GM12878 (cell line): ENCODE measurements at regions not wholly inside any gene's neighbourhood (a gene's known extent, or its start where the extent isn't known, plus 50 kb on each side); places are given as distances from the start of the nearest gene placed in this dataset.

Experiments
- ATAC-seq: fragments of 200-7000 bp; cut with Tn5 transposase; 3 replicates; pipeline ENCODE4 v1.9.1; 2020; ENCODE audit warnings: mild to moderate bottlenecking, moderate library complexity
- BruUV-seq: library from RNA; stranded (reverse); fragments of 400-500 nt; replicated peaks from 2 replicates; lab custom pipeline; 2021; lab: Mats Ljungman, UMichigan
- CTCF ChIA-PET: fragments of 300-600 bp; sonication (Branson Sonifier 250); formaldehyde crosslinking; extraction: SDS; loops from one replicate; lab custom pipeline; 2021; ENCODE audit warnings: inconsistent platforms; lab: Yijun Ruan, JAX
- POLR2A ChIA-PET: fragments of 350-600 bp; formaldehyde crosslinking; extraction: SDS; loops from one replicate; lab custom pipeline; 2021; ENCODE audit warnings: inconsistent platforms; lab: Charles Lee
- RAD21 ChIA-PET: fragments of 300-600 bp; sonication (Branson Sonifier 250); formaldehyde crosslinking; loops from one replicate; lab custom pipeline; 2023; ENCODE audit warnings: antibody characterized with exemption; ENCODE audit not compliant: unreplicated experiment; lab: Charles Lee
- SMC1A ChIA-PET: fragments of 300-600 bp; sonication (Branson Sonifier 250); formaldehyde crosslinking; loops from one replicate; lab custom pipeline; 2023; ENCODE audit not compliant: unreplicated experiment, uncharacterized antibody; lab: Charles Lee
- DNase-seq: peaks from one replicate; pipeline ENCODE4 v3.0.0-alpha.2; 2011; ENCODE audit warnings: low read depth, low spot score
- FAIRE-seq: peaks from 3 replicates; lab custom pipeline; 2011; peaks lifted over from hg19 to GRCh38; lab: Jason Lieb, UNC
- H2AFZ ChIP-seq: 2 replicates; pipeline ENCODE4 v1.6.0; 2011; ENCODE audit warnings: low read depth, low read length, control low read depth; ENCODE audit not compliant: control insufficient read depth
- H3K27ac ChIP-seq: 2 replicates; pipeline ENCODE4 v1.5.1; 2011; ENCODE audit warnings: control low read depth; ENCODE audit not compliant: control insufficient read depth, insufficient read depth
- H3K27me3 ChIP-seq, 2 experiments: replicated peaks in 1 of 2; 2 replicates each; pipeline versions ENCODE4 v1.6.0 to v1.6.1; 2011; ENCODE audit warnings: low read length in 1 of 2; ENCODE audit not compliant: control insufficient read depth in 2 of 2, insufficient read depth in 2 of 2
- H3K36me3 ChIP-seq, 2 experiments: 2 replicates each; pipeline ENCODE4 v1.5.1; 2011; ENCODE audit warnings: low read length in 1 of 2; ENCODE audit not compliant: control insufficient read depth in 2 of 2, insufficient read depth in 2 of 2
- H3K4me1 ChIP-seq: 2 replicates; pipeline ENCODE4 v1.6.1; 2011; ENCODE audit warnings: mild to moderate bottlenecking, low read length, moderate library complexity, mixed read lengths; ENCODE audit not compliant: control insufficient read depth, insufficient read depth
- H3K4me2 ChIP-seq: 2 replicates; pipeline ENCODE4 v1.6.0; 2011; ENCODE audit warnings: control low read depth; ENCODE audit not compliant: control insufficient read depth, insufficient read depth
- H3K4me3 ChIP-seq: fragments of 200-600 bp; sonication (generic); 2 replicates; pipeline ENCODE4 v1.5.1; 2016
- H3K79me2 ChIP-seq: 2 replicates; pipeline ENCODE4 v1.6.0; 2011; ENCODE audit warnings: low read length; ENCODE audit not compliant: control insufficient read depth, insufficient read depth
- H3K9ac ChIP-seq: 2 replicates; pipeline ENCODE4 v1.8.0; 2011; ENCODE audit warnings: low read length, control low read depth, mixed read lengths; ENCODE audit not compliant: control insufficient read depth, insufficient read depth
- H3K9me3 ChIP-seq: replicated peaks from 3 replicates; pipeline ENCODE4 v1.5.1; 2011; ENCODE audit warnings: mild to moderate bottlenecking, low read length; ENCODE audit not compliant: control insufficient read depth, insufficient read depth
- H4K20me1 ChIP-seq: 2 replicates; pipeline ENCODE4 v1.6.0; 2011; ENCODE audit not compliant: control insufficient read depth, insufficient read depth
- BHLHE40 ChIP-seq, 2 experiments: fragments of 450-650 bp in 1 of 2; IDR thresholded peaks; 2 replicates each; pipeline ENCODE4 v1.6.1; 2011 to 2017; ENCODE audit warnings: low read depth in 2 of 2, borderline replicate concordance in 1 of 2, improper control_type of control experiment in 1 of 2, low read length in 1 of 2, mild to moderate bottlenecking in 1 of 2
- CHD4 ChIP-seq: fragments of 200-600 bp; sonication (generic); IDR thresholded peaks from 2 replicates; pipeline ENCODE4 v1.6.1; 2016; ENCODE audit warnings: mild to moderate bottlenecking
- IKZF2 ChIP-seq, 2 experiments: fragments of 450-650 bp; IDR thresholded peaks; 2 replicates each; pipeline ENCODE4 v1.6.1; 2017; ENCODE audit warnings: mild to moderate bottlenecking in 2 of 2, moderate library complexity in 2 of 2
- LARP7 ChIP-seq: fragments of 450-650 bp; IDR thresholded peaks from 2 replicates; pipeline ENCODE4 v1.6.1; 2017; ENCODE audit warnings: mild to moderate bottlenecking
- MTA3 ChIP-seq: IDR thresholded peaks from 2 replicates; pipeline ENCODE4 v1.6.1; 2012; ENCODE audit warnings: low read length, inconsistent platforms, borderline replicate concordance
- SMAD5 ChIP-seq: IDR thresholded peaks from 2 replicates; pipeline ENCODE4 v1.6.1; 2016; ENCODE audit warnings: antibody characterized with exemption, low read depth
- WRNIP1 ChIP-seq: IDR thresholded peaks from 2 replicates; pipeline ENCODE4 v1.6.1; 2011; ENCODE audit warnings: low read depth, low read length, improper control_type of control experiment, borderline replicate concordance
- ZSCAN29 ChIP-seq: fragments of 450-650 bp; IDR thresholded peaks from 2 replicates; pipeline ENCODE4 v1.6.1; 2017; ENCODE audit warnings: mild to moderate bottlenecking, moderate library complexity
- WGBS: methylation state at CpG from one replicate; pipeline ENCODE4 v1.1.6; 2016; ENCODE audit warnings: low lambda C conversion rate; ENCODE audit not compliant: insufficient replicate concordance, insufficient coverage; ENCODE audit errors: missing lambda C conversion rate; 5-methylcytosine and 5-hydroxymethylcytosine counted together
- in situ Hi-C: fragments of 300-500 bp; cut with MboI; formaldehyde crosslinking; loops from 9 replicates; pipeline ENCODE4 v1.14.3; 2018; ENCODE audit warnings: mixed read lengths
- intact Hi-C: fragments of 100-400 bp; cut with micrococcal nuclease; formaldehyde crosslinking; loops from one replicate; pipeline ENCODE4 v1.14.2; 2022; ENCODE audit not compliant: unreplicated experiment
- TF ChIP-seq, protein P1 (sequence below): fragments of 450-650 bp; IDR thresholded peaks from 2 replicates; pipeline ENCODE4 v1.6.1; 2017; ENCODE audit warnings: low read depth, mild to moderate bottlenecking, moderate library complexity
- TF ChIP-seq, protein P2 (sequence below): fragments of 450-650 bp; formaldehyde crosslinking; IDR thresholded peaks from 2 replicates; pipeline ENCODE4 v1.5.0; 2022; ENCODE audit warnings: mild to moderate bottlenecking, missing genetic modification characterization

DNA sequence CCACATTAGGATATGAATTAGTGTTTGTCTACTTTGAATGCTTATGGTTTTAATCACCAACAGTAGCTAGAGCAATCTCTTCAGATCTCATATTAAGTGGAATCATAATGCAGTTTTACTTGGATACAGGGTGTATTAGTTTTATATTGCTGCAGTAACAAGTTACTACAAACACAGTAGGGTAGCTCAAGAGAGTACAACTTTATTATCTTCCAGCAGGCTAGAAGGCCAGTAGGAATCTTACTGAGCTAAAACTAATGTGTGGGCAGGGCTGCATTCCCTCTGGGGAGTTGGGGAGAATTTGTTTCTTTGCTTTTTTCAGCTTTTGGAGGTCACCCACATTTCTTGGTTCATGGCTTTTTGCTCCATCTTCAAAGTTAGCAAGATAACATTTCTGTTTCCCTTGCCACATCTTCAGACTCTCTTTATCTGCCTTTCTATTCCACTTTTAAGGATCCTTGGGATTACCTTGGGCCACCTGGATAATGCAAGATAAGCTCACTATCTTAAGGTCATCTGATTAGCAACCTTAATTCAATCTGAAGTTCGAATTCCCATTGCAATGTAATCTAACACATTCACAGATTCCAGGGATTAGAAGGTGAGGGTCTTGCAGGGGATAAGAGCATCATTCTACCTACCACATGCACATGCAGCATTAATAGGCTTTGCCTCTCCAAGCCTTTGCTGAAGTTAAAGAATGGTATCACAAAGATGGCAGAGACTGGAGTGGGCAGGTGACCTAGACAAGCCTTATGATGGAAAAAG is 134.1 kb upstream of the SLC10A2 start:
- Histone ChIP-seq H2AFZ (no peak overlapping the region), H3K9ac (no peak overlapping the region), H3K27ac (no peak overlapping the region), H3K4me3 (no peak overlapping the region), H3K9me3 (no peaks in the 10 kb centered on the region; the same call in 2 of the 3 replicates), H3K27me3 (no peaks in the 10 kb centered on the region), H3K79me2 (no peaks in the 10 kb centered on the region), H3K4me1 (no peaks in the 10 kb centered on the region), H3K36me3 (no peaks in the 10 kb centered on the region), H3K4me2 (no peak overlapping the region), H4K20me1 (no peaks in the 10 kb centered on the region)
- intact Hi-C loops (no loop called here), in situ Hi-C loops (no loop called here)
- ChIA-PET SMC1A (interaction anchor here (0.6 to 1.2 kb wide), 3 partner anchors 10 to 313 kb away, joined by 3 read pairs; no protein-coding TSS in a partner anchor), RAD21 (no interaction called here), CTCF (interaction anchor here (0.9 to 1.3 kb wide), 2 partner anchors 9 to 11 kb away, joined by 3 to 5 read pairs; no protein-coding TSS in a partner anchor), POLR2A (no interaction called here)
- 0% methylated on average over 1 of the region's 1 CpG for WGBS
- BruUV-seq, result no TSS peak
- no peak for ATAC-seq
- no peak for FAIRE-seq
- TF ChIP-seq WRNIP1 (no peak), SMAD5 (no peak), ZSCAN29 (no peak), IKZF2 (IDR thresholded peaks at IDR 0.05) (no peak), CHD4 (no peak), LARP7 (no peak), MTA3 (no peak), BHLHE40 (IDR thresholded peaks at IDR 0.05; ENCODE audit: borderline replicate concordance in 1 of 2, low read depth in 2 of 2, low read length in 1 of 2) (no peak)
- TF ChIP-seq, protein P1, sequence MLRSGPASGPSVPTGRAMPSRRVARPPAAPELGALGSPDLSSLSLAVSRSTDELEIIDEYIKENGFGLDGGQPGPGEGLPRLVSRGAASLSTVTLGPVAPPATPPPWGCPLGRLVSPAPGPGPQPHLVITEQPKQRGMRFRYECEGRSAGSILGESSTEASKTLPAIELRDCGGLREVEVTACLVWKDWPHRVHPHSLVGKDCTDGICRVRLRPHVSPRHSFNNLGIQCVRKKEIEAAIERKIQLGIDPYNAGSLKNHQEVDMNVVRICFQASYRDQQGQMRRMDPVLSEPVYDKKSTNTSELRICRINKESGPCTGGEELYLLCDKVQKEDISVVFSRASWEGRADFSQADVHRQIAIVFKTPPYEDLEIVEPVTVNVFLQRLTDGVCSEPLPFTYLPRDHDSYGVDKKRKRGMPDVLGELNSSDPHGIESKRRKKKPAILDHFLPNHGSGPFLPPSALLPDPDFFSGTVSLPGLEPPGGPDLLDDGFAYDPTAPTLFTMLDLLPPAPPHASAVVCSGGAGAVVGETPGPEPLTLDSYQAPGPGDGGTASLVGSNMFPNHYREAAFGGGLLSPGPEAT, result no peak
- TF ChIP-seq, protein P2, sequence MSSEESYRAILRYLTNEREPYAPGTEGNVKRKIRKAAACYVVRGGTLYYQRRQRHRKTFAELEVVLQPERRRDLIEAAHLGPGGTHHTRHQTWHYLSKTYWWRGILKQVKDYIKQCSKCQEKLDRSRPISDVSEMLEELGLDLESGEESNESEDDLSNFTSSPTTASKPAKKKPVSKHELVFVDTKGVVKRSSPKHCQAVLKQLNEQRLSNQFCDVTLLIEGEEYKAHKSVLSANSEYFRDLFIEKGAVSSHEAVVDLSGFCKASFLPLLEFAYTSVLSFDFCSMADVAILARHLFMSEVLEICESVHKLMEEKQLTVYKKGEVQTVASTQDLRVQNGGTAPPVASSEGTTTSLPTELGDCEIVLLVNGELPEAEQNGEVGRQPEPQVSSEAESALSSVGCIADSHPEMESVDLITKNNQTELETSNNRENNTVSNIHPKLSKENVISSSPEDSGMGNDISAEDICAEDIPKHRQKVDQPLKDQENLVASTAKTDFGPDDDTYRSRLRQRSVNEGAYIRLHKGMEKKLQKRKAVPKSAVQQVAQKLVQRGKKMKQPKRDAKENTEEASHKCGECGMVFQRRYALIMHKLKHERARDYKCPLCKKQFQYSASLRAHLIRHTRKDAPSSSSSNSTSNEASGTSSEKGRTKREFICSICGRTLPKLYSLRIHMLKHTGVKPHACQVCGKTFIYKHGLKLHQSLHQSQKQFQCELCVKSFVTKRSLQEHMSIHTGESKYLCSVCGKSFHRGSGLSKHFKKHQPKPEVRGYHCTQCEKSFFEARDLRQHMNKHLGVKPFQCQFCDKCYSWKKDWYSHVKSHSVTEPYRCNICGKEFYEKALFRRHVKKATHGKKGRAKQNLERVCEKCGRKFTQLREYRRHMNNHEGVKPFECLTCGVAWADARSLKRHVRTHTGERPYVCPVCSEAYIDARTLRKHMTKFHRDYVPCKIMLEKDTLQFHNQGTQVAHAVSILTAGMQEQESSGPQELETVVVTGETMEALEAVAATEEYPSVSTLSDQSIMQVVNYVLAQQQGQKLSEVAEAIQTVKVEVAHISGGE (CRISPR knock-in tag), result no peak
- no peak for DNase-seq
